Upper lobe of right lung (tissue), 1 donor: ENCODE measurements at regions not wholly inside any gene's neighbourhood (a gene's known extent, or its start where the extent isn't known, plus 50 kb on each side); places are given as distances from the start of the nearest gene placed in this dataset.
"Not testable (repeated sequence)": the region's sequence is repeated elsewhere in the genome, so short reads cannot be mapped to it uniquely, and the experiment has no call there.

Experiments
- ATAC-seq: fragments of 200-7000 bp; cut with Tn5 transposase; one replicate; pipeline ENCODE4 v1.9.1; 2020; ENCODE audit warnings: mild to moderate bottlenecking, moderate library complexity
- DNase-seq: peaks from one replicate; pipeline ENCODE4 v3.0.0-alpha.2; 2020
- H3K27ac ChIP-seq: fragments of 200-600 bp; one replicate; pipeline ENCODE4 v1.8.0; 2022
- H3K27me3 ChIP-seq: fragments of 200-600 bp; one replicate; pipeline ENCODE4 v1.8.0; 2022; ENCODE audit warnings: mild to moderate bottlenecking
- H3K36me3 ChIP-seq: fragments of 200-600 bp; one replicate; pipeline ENCODE4 v1.8.0; 2022
- H3K4me1 ChIP-seq: fragments of 200-600 bp; one replicate; pipeline ENCODE4 v1.8.0; 2022
- H3K4me3 ChIP-seq: fragments of 200-600 bp; one replicate; pipeline ENCODE4 v1.8.0; 2022; ENCODE audit warnings: mild to moderate bottlenecking
- H3K9me3 ChIP-seq: fragments of 200-600 bp; one replicate; pipeline ENCODE4 v1.8.0; 2022
- intact Hi-C: fragments of 100-400 bp; cut with DNase I; formaldehyde crosslinking; loops from one replicate; pipeline ENCODE4 v1.11.0; 2022
- TF ChIP-seq, protein P1 (sequence below): fragments of 200-600 bp; IDR thresholded peaks from one replicate; pipeline ENCODE4 v1.8.0; 2022; ENCODE audit warnings: antibody characterized with exemption
- donor health status: DM: no; HTN: yes; CAD: no; lungs with severe emphysema.

DNA sequence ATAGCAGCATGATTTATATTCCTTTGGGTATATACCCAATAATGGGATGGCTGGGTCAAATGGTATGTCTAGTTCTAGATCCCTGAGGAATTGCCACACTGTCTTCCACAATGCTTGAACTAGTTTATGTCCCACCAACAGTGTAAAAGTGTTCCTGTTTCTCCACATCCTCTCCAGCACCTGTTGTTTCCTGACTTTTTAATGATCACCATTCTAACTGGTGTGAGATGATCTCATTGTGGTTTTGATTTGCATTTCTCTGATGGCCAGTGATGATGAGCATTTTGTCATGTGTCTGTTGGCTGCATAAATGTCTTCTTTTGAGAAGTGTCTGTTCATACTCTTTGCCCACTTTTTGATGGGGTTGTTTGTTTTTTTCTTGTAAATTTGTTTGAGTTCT, 54.0 kb upstream of the GPR89A start:
- H3K27ac ChIP-seq, ATAC-seq, H3K4me1 ChIP-seq, DNase-seq, H3K27me3 ChIP-seq, intact Hi-C loops, H3K4me3 ChIP-seq, H3K9me3 ChIP-seq, H3K36me3 ChIP-seq: not testable (repeated sequence)

GRCh38 chr1:145545055-145545454, 62.7 kb upstream of the GPR89A start:
- H3K27ac ChIP-seq = no peak overlapping the region
- TF ChIP-seq, protein P1, sequence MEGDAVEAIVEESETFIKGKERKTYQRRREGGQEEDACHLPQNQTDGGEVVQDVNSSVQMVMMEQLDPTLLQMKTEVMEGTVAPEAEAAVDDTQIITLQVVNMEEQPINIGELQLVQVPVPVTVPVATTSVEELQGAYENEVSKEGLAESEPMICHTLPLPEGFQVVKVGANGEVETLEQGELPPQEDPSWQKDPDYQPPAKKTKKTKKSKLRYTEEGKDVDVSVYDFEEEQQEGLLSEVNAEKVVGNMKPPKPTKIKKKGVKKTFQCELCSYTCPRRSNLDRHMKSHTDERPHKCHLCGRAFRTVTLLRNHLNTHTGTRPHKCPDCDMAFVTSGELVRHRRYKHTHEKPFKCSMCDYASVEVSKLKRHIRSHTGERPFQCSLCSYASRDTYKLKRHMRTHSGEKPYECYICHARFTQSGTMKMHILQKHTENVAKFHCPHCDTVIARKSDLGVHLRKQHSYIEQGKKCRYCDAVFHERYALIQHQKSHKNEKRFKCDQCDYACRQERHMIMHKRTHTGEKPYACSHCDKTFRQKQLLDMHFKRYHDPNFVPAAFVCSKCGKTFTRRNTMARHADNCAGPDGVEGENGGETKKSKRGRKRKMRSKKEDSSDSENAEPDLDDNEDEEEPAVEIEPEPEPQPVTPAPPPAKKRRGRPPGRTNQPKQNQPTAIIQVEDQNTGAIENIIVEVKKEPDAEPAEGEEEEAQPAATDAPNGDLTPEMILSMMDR = no peak
- intact Hi-C loops = no loop called here
- no peaks in the 10 kb centered on the region for H3K27me3 ChIP-seq
- ATAC-seq (no peak), DNase-seq (no peak)
- H3K36me3 ChIP-seq = no peaks in the 10 kb centered on the region
- no peaks in the 10 kb centered on the region for H3K9me3 ChIP-seq
- H3K4me1 ChIP-seq = no peaks in the 10 kb centered on the region
- H3K4me3 ChIP-seq = no peak overlapping the region

GRCh38 chr1:145541685-145542084, 66.1 kb upstream of the GPR89A start:
- DNase-seq, H3K4me1 ChIP-seq, H3K36me3 ChIP-seq, intact Hi-C loops, H3K9me3 ChIP-seq, H3K27ac ChIP-seq, H3K27me3 ChIP-seq, H3K4me3 ChIP-seq, ATAC-seq: not testable (repeated sequence)

- H3K4me3 ChIP-seq, H3K27ac ChIP-seq, ATAC-seq, H3K9me3 ChIP-seq, DNase-seq, H3K4me1 ChIP-seq, intact Hi-C loops, H3K27me3 ChIP-seq, H3K36me3 ChIP-seq: not testable (repeated sequence)
These were observed 66.5 kb upstream of the GPR89A start for GRCh38 chr1:145541246-145541645.

DNA sequence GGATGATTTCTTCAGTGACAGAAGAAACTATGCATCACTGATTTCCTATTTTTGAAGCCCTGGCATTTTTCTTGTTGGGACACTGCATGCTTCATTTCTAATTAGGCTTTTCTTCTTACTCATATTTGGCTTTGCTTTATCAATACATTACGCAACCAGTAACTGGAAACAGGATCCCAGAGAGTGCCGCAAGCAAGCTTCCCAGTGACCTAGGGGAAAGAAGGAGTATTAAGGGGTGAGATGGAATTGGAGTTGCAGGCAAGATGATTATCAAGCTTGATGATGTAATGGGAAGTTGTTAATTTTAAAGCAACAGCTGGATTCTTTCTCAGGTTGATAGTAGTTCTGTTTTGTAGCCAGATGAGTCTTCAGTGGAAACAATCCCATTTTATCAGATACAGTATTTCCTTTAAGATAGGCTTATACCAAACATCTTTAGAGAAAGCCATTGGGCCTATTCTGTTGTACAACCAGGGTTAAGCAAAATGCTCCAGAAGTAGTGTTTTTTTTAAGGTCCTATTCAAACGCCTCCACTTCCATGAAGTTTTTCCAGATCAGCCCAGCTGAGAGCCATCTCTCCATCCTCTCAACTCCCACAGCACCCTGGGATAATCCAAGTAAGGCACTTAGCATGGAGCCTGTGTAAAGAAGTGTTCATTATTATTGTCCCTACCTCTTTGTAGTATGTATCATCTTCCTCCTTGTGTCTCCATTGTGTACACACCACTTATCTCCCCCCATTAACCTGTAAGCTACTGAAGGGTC, 69.5 kb upstream of the GPR89A start:
- H3K27ac ChIP-seq, H3K4me1 ChIP-seq, intact Hi-C loops, H3K4me3 ChIP-seq, H3K9me3 ChIP-seq, H3K36me3 ChIP-seq, ATAC-seq, H3K27me3 ChIP-seq, DNase-seq: not testable (repeated sequence)

DNA sequence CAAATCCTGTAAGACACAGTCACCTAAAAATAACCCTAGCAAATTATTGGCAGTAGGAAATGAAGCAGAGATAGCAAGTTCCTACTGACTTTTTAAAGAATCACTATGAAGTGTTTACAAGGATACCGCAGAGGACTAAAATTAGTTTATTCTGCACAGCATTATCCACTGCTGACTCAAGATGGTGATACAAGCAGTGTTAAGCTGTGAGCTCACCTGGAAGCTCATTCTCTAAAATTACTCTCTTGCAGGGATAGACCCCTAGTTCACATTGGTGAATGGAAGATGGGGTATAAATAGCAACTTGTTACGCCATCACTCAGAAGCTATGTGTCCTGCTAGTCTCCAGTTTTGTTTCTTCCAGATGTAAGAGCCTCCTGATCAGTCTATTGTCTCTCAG, 70.8 kb upstream of the GPR89A start:
- H3K27ac ChIP-seq, H3K4me1 ChIP-seq, H3K4me3 ChIP-seq, DNase-seq, H3K36me3 ChIP-seq, H3K9me3 ChIP-seq, H3K27me3 ChIP-seq, intact Hi-C loops: not testable (repeated sequence)
- peak; percentile 21 for ATAC-seq

- DNase-seq, H3K36me3 ChIP-seq: not testable (repeated sequence)
- peak; percentile 29 for ATAC-seq
These were observed 72.3 kb upstream of the GPR89A start for GRCh38 chr1:145535461-145535860.

GRCh38 chr1:145528068-145528564, 79.7 kb upstream of the GPR89A start:
- DNase-seq, H3K4me3 ChIP-seq, H3K36me3 ChIP-seq, H3K4me1 ChIP-seq, H3K27me3 ChIP-seq, intact Hi-C loops, H3K27ac ChIP-seq, H3K9me3 ChIP-seq, ATAC-seq: not testable (repeated sequence)

More at GRCh38 chr1:145535461-145535860, 72.3 kb upstream of the GPR89A start:
- H3K9me3 ChIP-seq, intact Hi-C loops, H3K4me1 ChIP-seq, H3K27ac ChIP-seq, H3K27me3 ChIP-seq, H3K4me3 ChIP-seq: not testable (repeated sequence)

- H3K4me3 ChIP-seq, H3K36me3 ChIP-seq, H3K27ac ChIP-seq, H3K27me3 ChIP-seq, DNase-seq, H3K4me1 ChIP-seq, H3K9me3 ChIP-seq, ATAC-seq, intact Hi-C loops: not testable (repeated sequence)
These were observed 87.6 kb upstream of the GPR89A start for GRCh38 chr1:145520159-145520558.

DNA sequence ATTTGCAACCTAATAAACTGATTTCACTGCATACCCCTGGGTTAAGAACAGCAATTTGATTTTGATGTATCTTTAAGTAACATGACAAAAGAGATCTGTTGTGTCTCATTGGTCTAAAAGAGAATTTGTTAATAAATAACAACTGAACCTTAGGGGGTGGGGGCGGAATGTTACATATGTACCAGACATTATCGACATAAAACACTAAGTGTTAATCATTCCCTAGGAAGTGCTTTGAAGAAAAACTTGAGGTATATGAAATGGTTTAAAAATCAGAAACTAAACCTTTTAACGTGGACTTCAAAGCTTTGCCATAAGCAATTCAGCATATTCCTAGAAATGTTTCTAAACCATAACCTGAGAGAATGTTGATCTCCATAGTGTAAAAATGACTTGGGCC, 88.5 kb upstream of the GPR89A start:
- ATAC-seq, intact Hi-C loops, DNase-seq, H3K27me3 ChIP-seq, H3K27ac ChIP-seq, H3K9me3 ChIP-seq, H3K36me3 ChIP-seq, H3K4me1 ChIP-seq, H3K4me3 ChIP-seq: not testable (repeated sequence)

DNA sequence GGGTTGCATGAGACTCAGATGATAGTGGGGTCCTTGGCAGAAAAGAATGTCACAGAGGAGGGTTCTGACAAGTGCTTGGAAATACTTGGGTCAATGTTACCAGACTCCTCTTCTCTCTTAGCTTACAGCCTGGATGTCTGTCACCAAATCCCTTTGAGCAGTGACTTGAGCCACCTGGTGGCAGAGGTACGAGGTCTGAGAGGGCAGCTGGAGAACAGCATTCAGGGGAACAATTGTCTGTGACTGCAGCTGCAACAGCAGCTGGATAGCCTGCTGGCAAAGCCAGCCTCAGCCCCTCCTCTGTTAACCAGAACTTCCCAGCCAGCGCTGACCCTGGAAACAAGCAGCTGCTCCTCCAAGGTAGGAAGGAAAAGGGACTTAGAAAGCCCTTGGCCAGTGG, 87.6 kb upstream of the NBPF20 start:
- H3K27ac ChIP-seq, ATAC-seq, H3K4me3 ChIP-seq, H3K4me1 ChIP-seq, H3K27me3 ChIP-seq, intact Hi-C loops, H3K9me3 ChIP-seq, DNase-seq, H3K36me3 ChIP-seq: not testable (repeated sequence)

DNA sequence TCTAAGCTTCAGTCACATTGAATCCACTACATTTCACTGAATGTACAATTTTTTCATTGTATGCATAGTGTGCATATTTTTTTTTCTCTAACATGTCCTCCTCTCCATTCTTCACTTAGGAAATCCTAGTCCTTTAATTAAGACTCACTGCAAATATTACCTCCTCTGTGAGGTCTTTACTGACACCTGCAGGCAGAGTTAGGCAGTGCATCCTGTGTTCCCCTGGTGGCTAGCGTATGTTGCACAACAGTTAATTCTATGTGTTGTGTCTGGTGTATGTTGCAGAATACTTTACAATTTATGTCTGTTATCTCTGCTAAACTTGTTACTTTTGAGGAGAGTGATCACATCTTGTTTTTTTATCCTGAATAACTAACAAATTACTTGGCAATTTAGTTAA, 82.7 kb upstream of the NBPF20 start:
- H3K36me3 ChIP-seq, intact Hi-C loops, DNase-seq, H3K27ac ChIP-seq, H3K4me1 ChIP-seq, H3K4me3 ChIP-seq, H3K9me3 ChIP-seq, H3K27me3 ChIP-seq: not testable (repeated sequence)
- peak; percentile 96 for ATAC-seq

GRCh38 chr1:145505663-145506647, 80.6 kb upstream of the NBPF20 start:
- DNase-seq, H3K4me3 ChIP-seq, H3K4me1 ChIP-seq, intact Hi-C loops, H3K36me3 ChIP-seq, H3K9me3 ChIP-seq, H3K27ac ChIP-seq, H3K27me3 ChIP-seq: not testable (repeated sequence)
- ATAC-seq = peak; percentile 77
